Retinal pigment epithelial cell (primary cell): ENCODE measurements at regions not wholly inside any gene's neighbourhood (a gene's known extent, or its start where the extent isn't known, plus 50 kb on each side); places are given as distances from the start of the nearest gene placed in this dataset.

Experiments used
- DNase-seq: peaks from one replicate; pipeline ENCODE4 v3.0.0-alpha.2; 2010; ENCODE audit warnings: low read depth
- H3K4me3 ChIP-seq: 2 replicates; pipeline ENCODE4 v1.5.1; 2011; ENCODE audit warnings: mild to moderate bottlenecking, low read length, control low read depth, moderate library complexity
- TF ChIP-seq, protein P1 (sequence below): conservative IDR thresholded peaks from 2 replicates; pipeline ENCODE4 v1.5.1; 2011; ENCODE audit warnings: low read depth, low read length, control low read depth, inconsistent platforms

DNA sequence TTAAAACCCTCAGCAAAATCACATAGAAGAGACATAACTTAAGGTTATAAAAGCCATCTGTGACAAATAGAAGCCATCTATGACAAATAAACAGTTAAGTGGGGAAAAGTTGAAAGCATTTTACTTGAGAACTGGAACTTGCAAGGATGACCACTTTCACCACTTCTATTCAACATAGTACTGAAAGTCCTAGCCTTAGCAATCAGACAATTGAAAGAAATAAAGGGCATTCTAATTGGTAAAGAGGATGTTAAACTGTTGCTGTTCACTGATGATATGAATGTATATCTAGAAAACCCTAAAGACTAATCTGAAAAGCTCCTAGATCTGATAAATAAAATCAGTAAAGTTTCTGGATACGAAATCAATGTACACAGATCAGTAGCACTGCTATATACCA lies 186.9 kb upstream of the SATB1 start:
- TF ChIP-seq, protein P1, sequence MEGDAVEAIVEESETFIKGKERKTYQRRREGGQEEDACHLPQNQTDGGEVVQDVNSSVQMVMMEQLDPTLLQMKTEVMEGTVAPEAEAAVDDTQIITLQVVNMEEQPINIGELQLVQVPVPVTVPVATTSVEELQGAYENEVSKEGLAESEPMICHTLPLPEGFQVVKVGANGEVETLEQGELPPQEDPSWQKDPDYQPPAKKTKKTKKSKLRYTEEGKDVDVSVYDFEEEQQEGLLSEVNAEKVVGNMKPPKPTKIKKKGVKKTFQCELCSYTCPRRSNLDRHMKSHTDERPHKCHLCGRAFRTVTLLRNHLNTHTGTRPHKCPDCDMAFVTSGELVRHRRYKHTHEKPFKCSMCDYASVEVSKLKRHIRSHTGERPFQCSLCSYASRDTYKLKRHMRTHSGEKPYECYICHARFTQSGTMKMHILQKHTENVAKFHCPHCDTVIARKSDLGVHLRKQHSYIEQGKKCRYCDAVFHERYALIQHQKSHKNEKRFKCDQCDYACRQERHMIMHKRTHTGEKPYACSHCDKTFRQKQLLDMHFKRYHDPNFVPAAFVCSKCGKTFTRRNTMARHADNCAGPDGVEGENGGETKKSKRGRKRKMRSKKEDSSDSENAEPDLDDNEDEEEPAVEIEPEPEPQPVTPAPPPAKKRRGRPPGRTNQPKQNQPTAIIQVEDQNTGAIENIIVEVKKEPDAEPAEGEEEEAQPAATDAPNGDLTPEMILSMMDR: no peak
- no peak overlapping the region for H3K4me3 ChIP-seq
- DNase-seq: no peak

DNA sequence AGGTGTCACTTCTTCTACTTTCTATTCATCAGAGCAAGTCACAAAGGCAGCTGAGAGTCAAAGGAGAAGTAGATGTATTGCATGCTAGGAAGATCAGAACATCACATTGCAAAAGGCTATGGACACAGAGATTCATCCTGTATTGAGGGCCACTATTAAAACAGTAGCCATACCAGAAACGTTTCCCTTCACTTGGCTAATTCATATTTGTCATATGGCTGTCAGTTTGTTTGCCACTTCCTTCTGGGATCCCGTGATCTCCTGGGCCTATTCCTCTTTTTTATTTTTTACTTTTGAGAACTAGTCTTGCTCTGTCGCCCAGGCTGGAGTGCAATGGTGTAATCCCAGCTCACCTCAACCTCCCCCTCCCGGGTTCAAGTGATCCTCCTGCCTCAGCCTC lies 184.0 kb upstream of the SATB1 start:
- no peak for DNase-seq
- no peak overlapping the region for H3K4me3 ChIP-seq
- TF ChIP-seq, protein P1: no peak

DNA sequence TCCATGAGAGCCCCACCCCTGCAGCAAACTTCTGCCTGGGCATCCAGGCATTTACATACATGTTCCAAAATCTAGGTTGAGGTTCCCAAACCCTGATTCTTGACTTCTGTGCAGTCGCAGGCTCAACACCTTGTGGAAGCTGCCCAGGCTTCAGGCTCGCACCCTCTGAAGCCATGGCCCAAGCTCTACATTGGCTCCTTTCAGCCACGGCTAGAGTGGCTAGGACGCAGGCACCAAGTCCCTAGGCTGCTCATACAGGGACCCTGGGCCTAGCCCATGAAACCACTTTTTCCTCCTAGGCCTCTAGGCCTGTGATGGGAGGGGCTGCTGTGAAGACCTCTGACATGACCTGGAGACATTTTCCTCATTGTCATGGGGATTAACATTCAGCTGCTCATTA lies 172.8 kb upstream of the SATB1 start:
- DNase-seq: no peak
- TF ChIP-seq, protein P1: no peak

DNA sequence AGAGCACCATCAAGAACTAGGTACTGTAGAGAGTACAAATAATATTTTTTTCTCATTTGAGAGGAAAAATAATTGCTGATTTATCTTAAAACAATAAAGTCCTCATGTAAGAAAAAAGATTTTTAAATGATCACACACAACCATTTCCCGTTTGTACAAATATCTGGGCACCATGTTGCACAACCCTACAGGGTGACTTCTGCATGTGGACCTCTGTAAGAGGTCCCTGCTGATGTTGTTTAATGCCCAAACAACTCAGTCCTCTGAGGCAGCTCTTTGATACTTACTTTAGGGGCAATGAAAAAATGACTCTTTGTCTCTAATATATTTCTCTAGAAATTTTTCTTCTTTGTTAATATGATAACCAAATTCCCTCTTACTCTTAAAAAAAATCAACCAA lies 168.1 kb upstream of the SATB1 start:
- no peak for DNase-seq
- H3K4me3 ChIP-seq: no peak overlapping the region
- TF ChIP-seq, protein P1: no peak

More for the DNA sequence above, 172.8 kb upstream of the SATB1 start:
- no peak overlapping the region for H3K4me3 ChIP-seq

DNA sequence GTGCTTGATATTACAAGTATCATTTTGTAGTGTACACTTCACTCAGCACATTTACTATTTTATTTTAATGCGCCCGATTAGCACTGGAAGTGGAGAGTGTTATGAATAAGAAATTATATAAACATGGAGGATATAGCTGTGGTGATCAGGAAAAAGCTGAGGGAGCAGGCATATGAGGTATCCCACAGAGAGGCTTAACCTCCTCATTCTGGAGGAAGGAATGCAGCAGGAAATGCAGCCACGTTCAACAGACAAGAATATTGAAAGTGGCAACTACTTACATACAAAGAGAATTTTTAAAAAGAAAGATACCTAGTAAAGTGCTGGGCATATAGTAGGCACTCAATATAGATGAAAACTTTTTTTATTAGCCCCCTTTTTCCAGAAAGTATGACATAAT lies 166.0 kb upstream of the SATB1 start:
- TF ChIP-seq, protein P1: no peak
- no peak overlapping the region for H3K4me3 ChIP-seq
- no peak for DNase-seq

DNA sequence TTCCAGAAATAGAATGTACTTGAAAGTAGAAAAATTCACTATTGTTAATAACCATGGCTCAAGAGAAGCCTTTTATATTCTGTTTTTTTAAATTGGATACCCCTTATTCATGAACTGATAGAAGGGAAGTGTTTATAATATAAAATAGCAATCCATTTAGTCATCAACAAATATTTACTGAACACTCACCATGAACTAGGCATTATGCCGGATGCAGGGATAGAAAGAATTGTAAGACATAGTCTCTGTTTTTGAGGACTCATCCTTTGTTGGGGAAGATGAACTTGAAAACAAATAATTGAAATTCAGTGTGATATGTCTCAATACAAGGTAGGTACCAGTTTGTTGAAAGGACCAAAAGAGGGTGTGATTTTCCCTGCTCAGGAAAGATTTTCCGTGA lies 160.9 kb upstream of the SATB1 start:
- no peak for DNase-seq
- TF ChIP-seq, protein P1: no peak
- H3K4me3 ChIP-seq: no peak overlapping the region

DNA sequence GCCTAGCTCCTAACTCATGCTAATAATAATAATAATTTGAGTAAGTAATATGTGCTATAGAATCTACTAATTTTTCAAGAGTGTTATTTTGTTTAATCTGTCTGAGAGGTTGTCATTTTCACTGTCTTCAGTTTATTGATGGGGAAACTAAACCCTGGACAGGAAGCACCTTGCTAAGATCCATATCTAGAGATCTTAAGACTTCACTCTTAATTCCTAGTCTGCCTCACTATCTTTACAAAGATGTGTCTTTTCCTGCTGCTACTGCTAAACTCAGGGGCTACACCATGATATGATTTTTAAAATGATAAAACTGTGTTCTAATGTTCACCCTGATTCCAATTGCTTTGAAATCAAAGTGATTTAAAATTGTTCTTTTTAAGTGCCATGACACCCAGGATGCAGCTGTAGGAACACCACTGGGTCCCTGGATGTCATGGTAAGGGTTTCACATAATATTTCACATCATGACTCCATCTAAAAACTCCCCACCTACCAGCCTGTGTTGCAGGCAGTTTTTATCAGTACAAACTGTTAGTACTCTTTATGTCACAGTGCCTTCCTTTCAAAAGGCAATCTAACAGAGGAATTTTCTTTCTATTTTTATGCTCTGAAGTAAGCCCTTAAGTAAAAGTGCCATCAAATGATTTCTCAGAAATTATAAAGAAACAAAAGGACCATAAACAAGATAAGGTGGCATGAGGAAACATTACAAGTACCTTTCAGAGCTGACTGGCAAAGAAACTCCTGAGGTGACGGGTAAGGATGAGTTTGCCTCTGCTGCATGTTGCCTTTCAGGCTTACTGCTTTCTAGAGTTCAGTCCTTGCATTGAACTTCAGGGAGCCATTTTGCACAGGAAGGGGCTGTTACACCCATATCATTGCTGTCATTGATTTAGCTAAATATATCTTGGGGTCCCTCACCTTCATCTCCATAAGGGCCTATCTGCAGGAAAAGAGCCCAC lies 160.1 kb upstream of the SATB1 start:
- no peak overlapping the region for H3K4me3 ChIP-seq
- no peak for DNase-seq
- TF ChIP-seq, protein P1: no peak
